Ishikawa (cell line): ENCODE measurements at regions not wholly inside any gene's neighbourhood (a gene's known extent, or its start where the extent isn't known, plus 50 kb on each side); places are given as distances from the start of the nearest gene placed in this dataset.

Experiments
- CEBPB ChIP-seq: IDR thresholded peaks from 2 replicates; pipeline ENCODE4 v1.6.1; 2012
- CREB1 ChIP-seq: IDR thresholded peaks from 2 replicates; pipeline ENCODE4 v1.6.1; 2012; ENCODE audit warnings: low read depth
- EGR1 ChIP-seq: IDR thresholded peaks from 2 replicates; pipeline ENCODE4 v1.6.1; 2012
- EP300 ChIP-seq: IDR thresholded peaks from 2 replicates; pipeline ENCODE4 v1.6.1; 2012; ENCODE audit warnings: borderline replicate concordance
- RAD21 ChIP-seq: IDR thresholded peaks from 2 replicates; pipeline ENCODE4 v1.6.1; 2012; ENCODE audit warnings: low read depth
- USF1 ChIP-seq: IDR thresholded peaks from 2 replicates; pipeline ENCODE4 v1.6.1; 2012
- YY1 ChIP-seq: IDR thresholded peaks from 2 replicates; pipeline ENCODE4 v1.6.1; 2012; ENCODE audit warnings: low read depth
- TF ChIP-seq, protein P1 (sequence below): IDR thresholded peaks from 2 replicates; pipeline ENCODE4 v1.6.1; 2012

- no peak for TF ChIP-seq EGR1
- no peak for TF ChIP-seq CREB1
- TF ChIP-seq, protein P1, sequence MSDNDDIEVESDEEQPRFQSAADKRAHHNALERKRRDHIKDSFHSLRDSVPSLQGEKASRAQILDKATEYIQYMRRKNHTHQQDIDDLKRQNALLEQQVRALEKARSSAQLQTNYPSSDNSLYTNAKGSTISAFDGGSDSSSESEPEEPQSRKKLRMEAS, result no peak
- no peak for TF ChIP-seq CEBPB
- no peak for TF ChIP-seq YY1
- TF ChIP-seq EP300, result no peak
- TF ChIP-seq USF1, result no peak
- TF ChIP-seq RAD21, result no peak
These were observed 186.7 kb downstream of the CXCL12 start for GRCh38 chr10:44198096-44198779.
